ENCODE measurements at regions not wholly inside any gene's neighbourhood (a gene's known extent, or its start where the extent isn't known, plus 50 kb on each side); places are given as distances from the start of the nearest gene placed in this dataset.
A peak's percentile ranks its signal among the peaks of the same experiment; 100 is the strongest.

DNA sequence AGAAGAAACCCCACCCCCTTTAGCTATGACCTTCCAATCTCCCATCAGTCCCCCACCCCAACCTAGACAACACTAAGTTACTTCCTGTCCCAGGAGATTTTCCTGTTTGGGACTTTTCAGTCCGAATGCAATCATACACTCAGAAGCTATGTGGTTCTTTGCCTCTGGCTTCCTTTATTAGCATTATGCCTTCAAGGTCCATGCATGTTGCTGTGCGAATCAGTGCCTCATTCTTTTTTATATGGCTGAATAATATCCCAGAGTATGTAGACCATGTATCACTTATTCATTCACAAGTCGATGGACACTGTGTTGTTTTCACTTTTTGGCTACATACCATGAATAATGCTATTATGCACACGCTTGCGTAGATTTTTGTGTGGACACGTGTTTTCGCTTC is 292.1 kb upstream of the HDAC4 start:
- DNase-seq (ENCODE audit: low spot score), result no peak

DNA sequence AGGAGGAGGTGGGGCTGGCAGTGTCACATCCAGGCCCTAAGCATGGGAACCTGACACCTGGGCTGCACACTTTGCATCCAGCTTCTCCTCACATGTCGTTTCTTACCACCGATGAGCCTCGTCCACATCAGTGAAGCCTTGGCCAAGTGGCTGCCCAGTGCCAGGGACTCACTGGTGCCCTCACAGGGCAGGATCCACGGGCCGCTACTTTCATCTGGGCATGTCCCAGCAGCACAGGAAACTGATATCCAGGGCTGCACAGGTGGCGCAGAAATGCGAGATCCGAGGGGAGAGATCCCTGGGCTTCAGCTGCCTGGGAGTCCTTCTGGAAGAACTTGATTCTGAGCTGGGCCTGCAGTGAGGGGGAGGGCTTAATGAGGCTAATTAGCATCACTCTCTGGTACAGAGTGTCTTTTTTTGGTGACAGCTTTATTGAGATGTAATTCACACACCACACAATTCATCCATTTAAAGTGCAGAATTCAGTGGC is 291.6 kb upstream of the HDAC4 start:
- DNase-seq (ENCODE audit: low spot score), result no peak

DNA sequence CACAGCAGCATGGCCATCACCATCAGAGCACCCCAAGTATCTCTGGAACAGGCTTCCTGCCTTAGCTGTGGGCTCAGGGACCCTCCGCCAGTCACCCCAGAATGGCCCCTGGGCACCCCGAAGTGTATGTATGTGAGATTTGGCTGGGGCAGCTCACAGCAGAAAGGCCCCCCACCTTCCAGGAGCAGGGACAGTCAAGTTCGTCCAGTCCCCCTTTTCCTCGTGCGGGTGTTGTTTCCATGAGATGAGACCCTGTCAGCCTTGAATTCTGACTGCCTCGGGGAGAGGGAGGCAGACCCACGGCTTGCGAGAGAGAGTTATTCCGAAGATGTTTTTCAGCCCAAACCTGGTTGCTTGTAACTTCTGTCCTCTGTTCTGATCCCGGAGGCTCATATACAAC is 290.9 kb upstream of the HDAC4 start:
- DNase-seq (ENCODE audit: low spot score), result no peak

DNA sequence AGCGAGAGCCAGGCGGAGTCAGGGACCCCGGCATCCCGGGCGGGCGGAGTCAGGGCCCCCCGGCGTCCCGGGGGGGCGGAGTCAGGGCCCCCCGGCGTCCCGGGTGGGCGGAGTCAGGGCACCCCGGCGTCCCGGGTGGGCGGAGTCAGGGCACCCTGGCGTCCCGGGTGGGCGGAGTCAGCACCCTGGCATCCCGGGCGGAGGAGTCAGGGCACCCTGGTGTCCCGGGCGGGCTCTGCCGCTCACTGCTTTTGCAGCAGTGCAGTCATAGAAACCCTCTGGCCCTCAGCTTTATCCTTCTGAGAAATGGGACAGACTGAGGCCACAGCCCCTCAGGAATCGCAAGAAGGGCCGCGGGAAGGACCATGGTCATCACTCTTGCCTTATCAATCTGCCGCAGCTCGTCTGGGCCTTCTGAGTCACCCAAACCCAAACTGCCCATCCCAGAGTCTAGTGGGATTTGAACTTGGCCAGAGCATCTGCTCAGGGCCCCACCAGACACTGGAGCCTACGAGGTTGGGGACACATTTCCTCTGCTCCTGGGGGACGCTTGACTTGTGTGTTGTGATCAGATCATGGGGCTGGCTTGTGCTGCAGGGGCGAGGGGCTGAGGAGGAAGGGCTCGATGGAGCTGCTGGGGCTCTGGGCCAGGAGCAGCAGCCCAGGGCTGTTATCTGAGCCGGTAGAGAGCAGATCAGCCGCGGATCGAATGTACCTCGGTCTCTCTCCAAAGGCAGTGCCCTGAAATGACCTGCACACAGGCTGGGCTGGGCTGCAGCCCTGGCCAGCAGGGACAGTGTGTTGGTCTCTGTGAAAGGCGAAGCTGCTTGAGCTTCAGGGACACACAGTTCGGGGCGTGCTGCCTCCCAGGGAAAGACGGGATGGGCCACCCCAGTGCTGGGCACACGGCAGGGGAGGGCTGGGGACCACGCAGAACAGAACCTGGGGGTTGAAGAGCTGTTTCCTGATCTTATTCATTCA is 290.1 kb upstream of the HDAC4 start:
- no peak for DNase-seq (ENCODE audit: low spot score)

DNA sequence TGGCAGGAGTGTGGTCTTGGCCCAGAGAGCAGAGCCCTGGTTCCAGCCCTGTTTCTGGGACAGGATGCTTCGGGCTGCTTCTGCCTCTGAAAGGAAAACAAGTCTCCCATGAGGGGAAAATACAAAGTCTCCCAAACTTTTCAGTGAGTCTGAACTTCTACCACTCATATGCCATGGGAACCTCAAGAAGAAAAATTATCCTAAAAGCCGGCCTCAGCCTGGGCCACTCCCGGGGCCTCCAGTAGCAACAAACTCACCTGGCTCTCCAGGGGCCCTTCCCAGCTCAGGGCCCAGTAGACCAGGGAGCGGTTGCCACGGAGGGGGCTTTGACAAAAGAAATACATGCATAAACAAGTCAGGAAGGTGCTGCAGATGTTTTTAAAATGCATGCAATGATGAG is 289.2 kb upstream of the HDAC4 start:
- no peak for DNase-seq (ENCODE audit: low spot score)

DNA sequence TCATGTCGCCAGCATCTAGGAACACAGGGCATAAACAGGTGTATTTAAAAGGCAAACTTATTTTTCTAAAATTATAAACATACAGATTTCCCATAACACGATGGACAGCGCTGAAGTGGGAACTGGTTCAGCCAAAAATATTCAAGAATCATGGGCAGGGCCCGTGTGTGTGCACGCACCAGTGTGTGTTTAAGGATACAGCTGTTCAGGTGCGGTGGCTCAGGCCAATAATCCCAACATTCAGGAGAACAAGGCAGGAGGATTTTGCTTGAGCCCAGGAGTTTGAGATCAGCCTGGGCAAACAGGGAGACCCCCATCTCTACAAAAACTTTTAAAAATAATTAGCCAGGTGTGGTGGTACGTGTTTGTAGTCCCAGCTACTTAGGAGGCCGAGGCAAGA is 288.6 kb upstream of the HDAC4 start:
- no peak for DNase-seq (ENCODE audit: low spot score)

DNA sequence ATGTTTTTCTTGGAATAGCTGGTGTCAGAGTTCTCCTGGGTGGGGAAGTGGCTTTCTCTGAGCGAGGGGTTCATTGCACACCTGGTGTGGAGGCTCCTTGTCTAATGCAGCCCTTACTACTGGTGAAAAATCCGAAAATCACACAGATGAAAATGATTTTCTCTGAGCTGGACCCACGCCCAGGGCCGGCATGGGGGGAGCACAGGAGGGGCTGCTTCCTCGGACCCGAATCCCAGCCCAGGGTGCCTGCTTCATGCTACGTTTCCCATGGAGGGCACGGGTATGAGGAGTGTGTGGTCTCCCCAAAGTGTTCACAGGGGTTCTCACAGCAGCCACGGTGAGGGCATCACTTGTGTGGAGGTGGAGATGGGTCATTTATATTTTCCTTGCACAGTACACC is 288.0 kb upstream of the HDAC4 start:
- DNase-seq (ENCODE audit: low spot score), result no peak

DNA sequence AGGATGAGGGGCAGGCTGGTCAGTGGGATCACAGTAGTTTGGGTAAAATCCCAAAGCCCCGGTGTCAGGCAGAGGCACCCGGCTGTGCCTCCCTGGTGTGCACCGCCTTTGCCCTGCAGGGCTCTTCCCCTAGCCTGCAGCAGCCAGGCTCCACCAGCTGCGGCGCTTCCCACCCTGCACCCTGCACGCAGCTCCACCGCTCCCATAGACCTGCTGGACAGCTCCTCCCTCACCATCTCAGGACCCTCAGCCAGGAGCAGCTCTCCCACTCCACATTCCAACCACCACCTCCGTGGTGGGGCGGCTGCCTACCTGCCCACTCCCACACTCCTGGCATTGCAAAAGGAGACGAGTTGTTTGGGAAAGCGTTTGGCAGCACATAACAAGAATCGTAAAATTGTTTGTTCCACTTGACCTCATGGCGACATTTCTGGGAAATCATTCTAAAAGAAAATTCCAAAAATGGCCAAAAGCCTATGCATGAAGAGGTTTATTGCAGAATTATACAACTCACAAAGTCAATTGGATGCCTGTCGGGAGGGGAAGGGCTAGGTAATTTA is 287.4 kb upstream of the HDAC4 start:
- no peak for DNase-seq (ENCODE audit: low spot score)

DNA sequence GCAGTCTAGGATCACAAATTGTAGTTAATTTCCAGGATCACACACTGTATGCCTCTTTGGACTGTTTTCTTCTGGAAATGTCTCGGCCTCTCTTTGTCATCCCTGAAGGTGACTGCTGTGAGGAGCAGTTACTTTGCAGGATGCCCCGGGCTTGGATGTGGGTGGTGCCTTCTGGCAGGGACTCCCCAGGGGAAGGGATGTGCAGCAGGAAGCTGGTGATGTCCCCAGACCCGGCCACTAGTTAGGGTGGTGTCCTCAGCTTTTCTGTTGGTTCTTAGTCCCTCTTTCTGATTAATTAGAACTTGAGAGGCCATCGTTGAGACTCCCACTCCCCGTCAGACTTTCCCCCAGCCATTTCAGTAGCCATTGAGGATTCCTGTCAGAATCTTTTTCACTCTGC is 286.6 kb upstream of the HDAC4 start:
- DNase-seq (ENCODE audit: low spot score), result peak; percentile 35

DNA sequence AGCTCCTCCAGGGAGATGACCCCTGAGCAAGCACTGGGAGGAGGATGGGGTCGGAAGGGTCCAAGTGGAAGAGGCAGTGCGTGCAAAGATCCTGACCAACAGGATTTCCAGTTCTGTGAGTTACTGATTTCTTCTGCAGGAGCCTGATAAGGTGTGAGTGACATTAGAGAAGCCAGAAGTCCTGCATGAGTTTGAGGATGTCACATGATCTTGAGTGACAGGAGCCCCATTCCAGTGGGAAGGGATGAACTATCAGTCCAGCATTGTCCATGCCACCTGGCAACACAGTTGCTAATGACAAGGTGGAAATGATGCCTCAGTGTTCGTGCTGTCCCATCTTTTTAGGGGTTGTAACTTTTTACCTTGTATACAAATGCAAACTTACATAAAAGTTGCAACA is 285.1 kb upstream of the HDAC4 start:
- DNase-seq (ENCODE audit: low spot score), result no peak

DNA sequence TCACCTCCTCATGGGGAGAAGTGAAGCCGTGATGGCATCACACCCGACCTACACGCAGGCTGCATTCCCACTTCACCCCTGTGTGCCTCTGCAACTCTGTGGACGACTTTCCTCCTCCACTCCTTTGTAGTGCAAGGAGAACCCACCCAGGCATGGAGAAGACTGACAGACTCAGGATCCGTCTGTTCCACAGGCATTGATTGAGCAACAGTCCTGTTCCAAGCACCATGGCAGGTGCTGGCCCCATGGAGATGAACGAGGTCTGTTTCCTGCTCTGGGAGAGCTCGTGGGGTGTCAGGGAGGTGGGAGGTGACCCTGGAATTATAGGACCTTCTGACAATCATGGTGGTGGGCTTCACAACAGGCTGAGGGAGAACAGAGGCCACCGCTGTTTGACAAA is 284.7 kb upstream of the HDAC4 start:
- DNase-seq (ENCODE audit: low spot score), result peak; percentile 27

DNA sequence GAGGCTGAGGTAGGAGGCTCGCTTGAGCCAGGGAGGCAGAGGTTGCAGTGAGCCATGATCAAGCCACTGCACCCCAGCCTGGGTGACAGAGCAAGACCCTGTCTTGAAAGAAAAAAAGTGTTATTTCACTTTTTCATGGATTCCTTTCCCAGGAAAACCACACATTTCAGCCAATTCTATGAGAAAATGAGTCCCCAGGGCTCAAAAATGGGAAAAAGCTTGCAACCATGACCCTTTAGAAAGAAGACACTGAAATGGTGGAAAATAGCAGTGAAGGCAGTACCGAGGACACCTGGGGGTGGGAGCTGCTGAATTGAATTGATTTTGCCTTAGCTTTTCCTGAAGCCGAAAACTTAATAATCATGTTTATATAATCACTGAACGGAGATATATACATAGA is 284.2 kb upstream of the HDAC4 start:
- DNase-seq (ENCODE audit: low spot score), result no peak

DNA sequence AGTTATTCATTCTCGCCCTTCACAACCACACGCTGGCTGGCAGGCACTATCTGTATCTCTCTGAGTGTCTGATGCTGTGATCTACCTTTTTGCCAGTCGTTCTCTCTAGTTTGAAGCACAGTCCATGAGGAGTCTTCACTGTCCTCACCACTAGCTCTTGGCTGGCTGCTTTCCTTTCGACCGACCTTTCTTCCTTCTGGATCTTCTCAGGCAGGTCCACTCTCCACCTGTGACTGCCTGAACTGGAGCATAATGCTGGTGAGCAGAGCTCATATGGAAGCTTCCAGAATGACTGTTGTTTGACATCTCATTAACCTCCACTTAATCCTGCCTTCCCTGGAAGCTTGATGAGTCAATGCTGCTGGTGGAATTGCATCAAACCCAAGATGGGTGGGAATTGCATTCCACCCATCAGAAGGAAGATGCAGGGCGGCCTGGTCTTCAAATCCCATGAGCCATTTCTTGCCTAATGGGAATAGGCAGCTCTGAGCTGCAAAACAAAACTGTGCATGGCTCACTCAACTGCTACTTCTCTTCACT is 283.5 kb upstream of the HDAC4 start:
- peak; percentile 15 for DNase-seq (ENCODE audit: low spot score)

DNA sequence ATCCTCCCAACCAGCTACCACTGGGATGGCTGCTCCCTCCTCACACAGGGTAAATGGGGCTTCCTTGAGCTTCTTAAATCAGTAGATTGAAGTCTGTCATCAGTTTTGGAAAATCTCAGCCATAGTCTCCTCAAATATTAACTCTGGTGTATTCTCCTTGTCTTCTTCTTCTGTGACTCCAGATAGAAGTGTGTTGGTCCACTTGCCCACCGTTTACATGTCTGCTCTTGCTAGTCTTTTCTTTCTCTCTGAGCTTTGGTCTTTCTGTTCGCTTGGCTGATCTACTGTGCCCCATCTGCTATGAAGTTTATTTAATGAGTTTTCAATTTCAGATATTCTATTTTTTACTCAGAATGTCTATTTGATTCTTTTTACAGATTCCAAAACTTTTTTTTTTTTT is 281.7 kb upstream of the HDAC4 start:
- DNase-seq (ENCODE audit: low spot score), result no peak

DNA sequence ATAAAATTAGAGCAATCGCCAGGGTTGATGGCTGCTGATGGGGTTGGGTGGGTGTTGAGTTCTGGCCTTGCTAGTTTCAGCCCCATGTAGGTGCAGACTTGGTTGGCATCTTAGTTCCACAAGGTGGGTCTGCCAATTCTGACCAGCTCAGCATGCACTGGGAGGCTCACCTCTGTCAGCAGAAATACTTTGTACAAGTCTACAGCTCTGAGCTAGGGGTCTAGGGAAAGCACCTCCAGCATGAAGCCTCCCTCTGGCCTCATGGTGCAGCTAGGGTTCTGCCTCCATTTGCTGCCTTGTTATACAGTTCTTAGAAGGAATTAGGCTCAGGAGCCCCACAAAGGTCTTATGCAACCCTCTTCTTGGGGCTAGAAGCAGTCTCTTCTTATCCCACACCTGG is 278.9 kb upstream of the HDAC4 start:
- no peak for DNase-seq (ENCODE audit: low spot score)

DNA sequence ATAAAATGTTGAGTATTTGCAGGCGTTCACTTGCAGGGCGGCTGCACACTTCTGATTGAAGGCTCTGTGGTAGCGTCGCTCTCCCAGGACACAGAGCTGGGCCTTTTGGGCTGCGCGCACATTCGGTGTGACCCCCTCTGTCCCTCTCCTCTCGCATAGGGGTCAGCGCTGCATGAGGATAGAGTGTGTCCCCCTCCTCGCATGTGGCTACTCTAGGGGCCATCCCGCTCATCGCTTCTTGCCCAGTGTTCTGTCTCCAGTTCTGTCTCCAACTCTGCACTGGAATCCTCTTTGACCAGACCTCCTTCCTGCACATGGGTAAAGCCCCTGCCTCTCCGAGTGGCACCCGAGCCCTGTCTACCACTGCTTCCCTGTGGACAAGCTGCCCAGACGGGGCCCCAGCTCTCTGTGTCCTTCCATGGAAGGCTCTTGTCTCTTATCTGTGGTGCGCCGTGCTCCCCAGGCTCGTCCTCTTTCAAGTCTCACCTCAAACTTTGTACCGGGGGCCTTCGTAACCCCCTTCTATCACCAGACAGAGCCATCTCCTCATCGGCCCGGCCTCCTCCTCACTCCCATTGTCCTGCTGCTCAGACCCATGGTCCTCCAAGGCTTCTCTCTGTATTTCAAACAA is 278.0 kb upstream of the HDAC4 start:
- no peak for DNase-seq (ENCODE audit: low spot score)

DNA sequence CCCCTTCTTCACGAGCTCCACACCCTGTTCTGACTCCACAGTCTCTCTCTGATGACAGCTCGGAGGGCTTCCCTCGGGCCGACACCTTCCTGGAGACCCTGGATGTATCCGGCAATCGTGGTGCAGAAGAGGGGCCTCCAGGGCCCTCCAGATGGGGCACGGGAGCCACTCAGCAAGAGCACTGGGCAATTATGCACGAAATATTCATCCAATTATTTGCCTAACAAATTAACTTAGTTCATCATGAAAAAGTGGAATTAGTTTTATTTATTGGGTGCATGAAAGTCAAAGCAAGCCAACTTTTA is 277.3 kb upstream of the HDAC4 start:
- DNase-seq (ENCODE audit: low spot score), result no peak

DNA sequence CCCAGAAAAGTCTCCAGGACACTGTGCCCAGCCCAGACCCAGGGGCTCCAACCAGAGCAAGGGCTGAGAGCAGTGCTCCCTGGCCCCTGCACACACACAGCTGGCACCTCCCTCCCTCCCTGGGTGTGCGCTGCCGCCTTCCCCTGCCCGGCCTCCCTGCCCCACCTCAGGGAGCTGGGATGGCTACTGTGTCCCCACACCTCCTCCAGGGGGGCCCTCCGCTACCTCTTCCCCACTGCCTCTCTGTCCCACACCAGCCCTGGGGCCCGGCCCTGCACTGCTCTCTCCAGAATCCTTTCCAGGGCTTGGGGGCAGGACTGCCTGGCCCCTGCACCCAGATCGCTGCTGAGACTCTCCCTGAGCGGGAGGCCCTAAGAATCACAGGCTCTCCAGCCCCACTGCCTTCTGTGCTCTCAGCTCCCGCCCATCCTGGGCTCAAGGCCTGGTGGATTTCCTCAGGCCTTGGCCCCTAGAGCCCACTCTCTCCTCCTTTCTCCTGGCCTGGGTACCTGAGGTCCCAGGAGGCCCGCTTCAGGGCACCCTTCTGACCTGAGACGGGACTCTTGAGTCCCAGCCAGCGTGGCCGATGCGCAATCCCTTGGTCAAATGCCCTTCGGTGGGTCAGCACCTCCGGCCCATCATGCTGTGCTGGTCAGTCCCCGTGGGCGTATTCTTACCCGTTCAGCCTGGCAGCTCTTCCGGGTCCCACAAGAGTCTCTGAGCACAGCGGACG is 276.8 kb upstream of the HDAC4 start:
- DNase-seq (ENCODE audit: low spot score), result no peak

DNA sequence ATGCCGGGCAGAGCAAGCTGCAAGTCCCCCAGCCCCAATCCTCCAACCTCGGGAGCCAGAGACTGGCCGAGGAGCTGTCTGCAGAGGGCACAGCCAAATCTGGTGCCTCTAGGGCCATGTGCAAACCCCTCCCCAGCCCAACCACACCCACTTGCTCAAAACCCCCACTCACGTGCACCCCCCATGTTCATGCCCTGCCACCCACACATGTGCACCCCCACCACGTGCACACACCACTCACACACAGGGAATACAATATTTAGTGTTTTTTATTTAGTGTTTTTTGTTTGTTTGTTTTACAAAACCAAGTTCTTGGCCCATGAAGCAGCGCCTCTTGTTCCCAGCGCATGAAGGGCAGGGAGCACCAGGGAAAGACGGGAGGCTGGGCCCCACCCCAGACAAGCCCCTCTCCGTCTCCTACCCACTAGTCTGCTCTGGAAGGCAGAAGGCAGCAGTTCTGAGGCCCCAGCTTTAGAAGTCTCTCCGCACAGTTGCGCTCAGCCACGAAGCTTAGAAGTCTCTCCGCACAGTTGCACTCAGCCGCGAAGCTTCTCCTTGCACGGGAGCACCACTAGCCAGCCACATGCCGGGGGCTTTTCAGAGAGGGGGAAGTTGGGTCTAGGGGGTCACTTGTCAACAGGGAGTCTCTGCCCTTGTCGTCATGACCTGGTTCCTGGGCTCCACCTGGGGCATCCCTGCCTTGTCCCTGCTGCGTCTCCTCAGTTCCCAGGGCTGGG is 276.1 kb upstream of the HDAC4 start:
- no peak for DNase-seq (ENCODE audit: low spot score)

DNA sequence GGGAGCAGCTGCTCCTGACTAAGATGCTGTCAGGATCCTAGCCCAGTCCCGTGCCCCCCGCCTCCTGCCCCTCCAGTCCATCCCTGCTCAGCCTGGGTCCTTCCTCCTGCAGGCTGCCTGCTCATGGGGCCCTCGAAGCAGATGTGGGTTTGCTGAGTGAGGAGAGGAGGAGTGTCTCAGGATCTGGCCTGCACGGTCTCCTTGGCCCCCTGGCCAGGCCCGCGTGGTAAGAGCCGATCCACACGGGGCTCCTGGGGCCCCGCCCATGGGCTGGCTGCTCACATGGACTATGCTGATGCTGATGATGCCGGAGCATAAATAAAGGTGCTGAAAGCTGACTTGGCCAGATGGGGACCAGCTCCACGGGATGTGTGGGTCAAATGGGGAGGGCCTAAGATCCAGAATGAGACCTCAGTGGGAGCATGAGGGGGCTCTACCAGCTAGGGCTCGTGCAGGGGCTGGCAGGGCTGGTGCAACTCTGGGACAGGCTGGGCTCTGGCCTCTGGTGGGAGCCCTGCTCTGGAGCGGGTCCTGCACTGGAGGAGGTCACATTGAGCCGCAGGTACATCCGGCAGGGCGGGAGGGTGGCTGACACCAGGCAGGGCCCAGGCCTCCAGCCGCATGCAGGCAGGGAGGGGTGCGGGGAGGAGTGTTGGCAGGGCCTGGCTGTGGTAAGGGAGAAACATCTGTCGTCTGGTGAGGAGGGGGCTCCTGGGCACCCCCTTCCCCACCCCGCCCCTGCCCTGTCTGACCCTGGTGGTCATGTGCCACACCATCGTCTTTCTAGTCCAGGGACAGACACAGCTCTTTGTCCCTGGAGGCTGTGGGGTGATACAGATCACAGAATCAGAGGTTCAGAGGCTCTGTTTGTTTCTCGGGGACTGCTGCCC is 275.3 kb upstream of the HDAC4 start:
- no peak for DNase-seq (ENCODE audit: low spot score)

Data from ureter (tissue), 1 donor.